ENCODE measurements at regions not wholly inside any gene's neighbourhood (a gene's known extent, or its start where the extent isn't known, plus 50 kb on each side); places are given as distances from the start of the nearest gene placed in this dataset.

DNA sequence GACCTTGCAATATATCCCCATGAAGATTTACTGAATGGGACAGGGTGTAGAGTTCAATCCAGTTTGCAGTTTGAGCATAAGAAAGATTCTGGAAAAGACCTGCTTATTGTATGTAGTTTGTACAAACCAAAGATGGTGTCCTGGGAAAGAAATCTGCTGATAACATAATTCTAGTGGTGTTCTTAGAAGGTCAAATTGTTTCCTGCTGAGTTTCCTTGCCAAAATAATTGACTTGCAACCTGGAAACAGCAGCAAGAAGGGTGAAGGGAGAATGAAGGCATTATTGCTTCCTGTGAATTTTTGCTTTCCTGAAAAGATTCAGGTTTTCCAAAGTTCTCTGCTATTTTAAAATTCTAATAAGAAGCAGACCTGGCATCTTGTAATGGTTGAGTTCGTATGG lies 222.9 kb downstream of the KIF20B start:
- Histone ChIP-seq H3K4me3 (no peak overlapping the region), H3K4me1 (no peaks in the 10 kb centered on the region), H3K36me3 (no peaks in the 10 kb centered on the region), H3K27me3 (no peaks in the 10 kb centered on the region), H3K9me3 (no peaks in the 10 kb centered on the region), H3K27ac (no peak overlapping the region)
- intact Hi-C loops (cut with DNase I; ENCODE audit: low total_unique reads) = no loop called here
- TF ChIP-seq POLR2A (IDR thresholded peaks at IDR 0.05) (no peak), CTCF (IDR thresholded peaks at IDR 0.05) (no peak)
- DNase-seq = no peak

DNA sequence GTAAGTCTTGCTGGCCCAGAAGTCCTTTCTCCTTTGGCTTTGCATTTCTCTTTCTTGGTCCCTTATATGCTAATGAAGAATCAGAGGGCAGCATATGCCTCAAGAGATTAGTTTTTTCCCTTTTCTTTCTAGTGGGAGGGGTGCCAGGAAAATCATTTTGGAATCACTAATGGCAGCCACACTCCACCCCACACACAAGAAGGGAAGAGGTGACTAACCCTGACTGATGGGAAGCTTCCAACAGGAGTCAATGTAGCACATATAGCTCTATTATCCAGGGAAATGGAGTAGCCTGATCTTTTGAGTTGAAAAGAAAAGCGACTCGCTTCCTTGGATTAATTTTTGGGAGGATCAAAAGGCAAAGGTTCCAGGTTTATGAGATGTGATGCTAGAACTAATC lies 225.3 kb downstream of the KIF20B start:
- TF ChIP-seq CTCF (IDR thresholded peaks at IDR 0.05) = no peak
- TF ChIP-seq POLR2A (IDR thresholded peaks at IDR 0.05) = no peak
- Histone ChIP-seq H3K27me3 (no peaks in the 10 kb centered on the region), H3K4me3 (no peak overlapping the region), H3K4me1 (no peaks in the 10 kb centered on the region), H3K27ac (no peak overlapping the region), H3K9me3 (no peaks in the 10 kb centered on the region), H3K36me3 (no peaks in the 10 kb centered on the region)
- no peak for DNase-seq
- intact Hi-C loops (cut with DNase I; ENCODE audit: low total_unique reads) = no loop called here

GRCh38 chr10:89929282-89930026 lies 228.1 kb downstream of the KIF20B start:
- no peaks in the 10 kb centered on the region for H3K9me3 ChIP-seq
- H3K27me3 ChIP-seq = no peaks in the 10 kb centered on the region
- H3K4me3 ChIP-seq = no peak overlapping the region
- intact Hi-C loops (cut with DNase I; ENCODE audit: low total_unique reads) = no loop called here
- no peak overlapping the region for H3K27ac ChIP-seq
- H3K36me3 ChIP-seq = no peaks in the 10 kb centered on the region
- DNase-seq = no peak
- H3K4me1 ChIP-seq = no peaks in the 10 kb centered on the region
- TF ChIP-seq CTCF (IDR thresholded peaks at IDR 0.05) = no peak
- TF ChIP-seq POLR2A (IDR thresholded peaks at IDR 0.05) = no peak

DNA sequence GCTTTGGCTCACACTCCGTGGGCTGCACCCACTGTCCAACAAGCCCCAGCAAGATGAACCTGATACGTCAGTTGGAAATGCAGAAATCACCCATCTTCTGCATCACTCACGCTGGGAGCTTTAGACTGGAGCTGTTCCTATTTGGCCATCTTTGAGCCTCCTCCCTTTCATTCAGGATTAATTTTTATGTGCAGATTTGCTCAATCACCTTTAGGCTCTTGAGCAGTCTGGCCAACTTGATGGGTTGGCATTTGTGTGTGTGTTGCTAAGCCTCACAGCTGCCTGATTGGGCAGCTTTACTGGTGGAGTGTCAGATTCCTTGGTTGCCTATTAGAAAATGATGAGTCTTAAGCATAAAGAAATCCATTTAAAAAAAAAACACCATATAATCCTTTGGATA lies 236.1 kb downstream of the KIF20B start:
- Histone ChIP-seq H3K4me1 (no peaks in the 10 kb centered on the region), H3K27ac (no peak overlapping the region), H3K27me3 (no peaks in the 10 kb centered on the region), H3K4me3 (no peak overlapping the region), H3K36me3 (no peaks in the 10 kb centered on the region), H3K9me3 (no peaks in the 10 kb centered on the region)
- intact Hi-C loops (cut with DNase I; ENCODE audit: low total_unique reads) = no loop called here
- TF ChIP-seq POLR2A (IDR thresholded peaks at IDR 0.05) (no peak), CTCF (IDR thresholded peaks at IDR 0.05) (no peak)
- no peak for DNase-seq

DNA sequence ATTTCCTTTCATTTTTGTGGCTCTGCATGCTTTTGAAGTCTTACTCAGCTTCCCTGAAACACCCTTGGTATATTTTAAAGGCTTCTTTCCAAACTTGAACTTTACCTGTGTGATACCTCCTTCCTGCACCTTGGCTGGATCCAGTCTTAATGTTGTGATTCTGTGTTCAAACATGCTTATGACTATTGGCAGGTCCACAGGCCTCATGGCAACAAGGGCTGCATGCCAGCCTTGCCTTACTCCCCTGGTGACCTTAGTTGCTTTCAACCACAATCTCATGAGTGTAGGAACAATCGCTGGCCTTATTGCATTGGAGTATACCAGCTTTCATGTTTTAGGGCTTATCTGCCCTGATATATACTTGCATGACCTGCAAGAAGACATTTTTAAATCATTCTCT lies 238.7 kb downstream of the KIF20B start:
- Histone ChIP-seq H3K36me3 (no peaks in the 10 kb centered on the region), H3K4me1 (no peaks in the 10 kb centered on the region), H3K9me3 (no peaks in the 10 kb centered on the region), H3K4me3 (no peak overlapping the region), H3K27me3 (no peaks in the 10 kb centered on the region), H3K27ac (no peak overlapping the region)
- TF ChIP-seq CTCF (IDR thresholded peaks at IDR 0.05) = no peak
- no peak for TF ChIP-seq POLR2A (IDR thresholded peaks at IDR 0.05)
- DNase-seq = no peak
- intact Hi-C loops (cut with DNase I; ENCODE audit: low total_unique reads) = no loop called here
